ENCODE measurements at regions not wholly inside any gene's neighbourhood (a gene's known extent, or its start where the extent isn't known, plus 50 kb on each side); places are given as distances from the start of the nearest gene placed in this dataset.

GRCh38 chr2:3041246-3041645 is 336.4 kb downstream of the EIPR1 start (continued):
- no peak for TF ChIP-seq SRF (IDR thresholded peaks at IDR 0.05; ENCODE audit: low read depth)
- TF ChIP-seq FOSL1 (IDR thresholded peaks at IDR 0.05; ENCODE audit: low read depth), result no peak
- TF ChIP-seq EZH2phosphoT487 (IDR thresholded peaks at IDR 0.05; ENCODE audit: borderline replicate concordance), result no peak
- TF ChIP-seq ZFX (IDR thresholded peaks at IDR 0.05), result no peak
- TF ChIP-seq ATF3 (IDR thresholded peaks at IDR 0.05), result no peak

GRCh38 chr2:3040496-3041140 is 337.0 kb downstream of the EIPR1 start:
- no peak overlapping the region for H3K4me3 ChIP-seq (replicated peaks in 1 of 2; ENCODE audit: low read depth in 1 of 2, low read length in 2 of 2)
- H3K36me3 ChIP-seq (ENCODE audit: control insufficient read depth in 1 of 2, insufficient read depth in 2 of 2, low read length in 2 of 2), result no peaks in the 10 kb centered on the region
- BruUV-seq (replicated peaks), result no TSS peak
- H2AFZ ChIP-seq (ENCODE audit: low read depth, low read length, poor library complexity, severe bottlenecking), result no peak overlapping the region
- no peak overlapping the region for H3K9ac ChIP-seq (ENCODE audit: low read length)
- no peak for DNase-seq (ENCODE audit: low read depth, low spot score)
- H3K9me3 ChIP-seq (ENCODE audit: control insufficient read depth in 1 of 2, insufficient read depth in 1 of 2, low read depth in 1 of 2, low read length in 2 of 2), result no peaks in the 10 kb centered on the region; a peak in 1 of 4 replicates
- H3K27me3 ChIP-seq (ENCODE audit: insufficient read depth, low read length), result no peaks in the 10 kb centered on the region
- CTCF ChIA-PET, result no interaction called here
- H3K4me1 ChIP-seq (ENCODE audit: control insufficient read depth in 1 of 2, insufficient read depth in 2 of 2, low read length in 2 of 2), result no peaks in the 10 kb centered on the region
- ATAC-seq, result no peak
- H4K20me1 ChIP-seq (ENCODE audit: insufficient read depth), result no peaks in the 10 kb centered on the region
- TF ChIP-seq CBX3 (IDR thresholded peaks at IDR 0.05; ENCODE audit: low read depth) (no peak), EGR1 (IDR thresholded peaks at IDR 0.05; ENCODE audit: low read depth) (no peak), ZNF274 (IDR thresholded peaks at IDR 0.05; ENCODE audit: low read depth, low read length) (no peak), YY1 (IDR thresholded peaks at IDR 0.05; ENCODE audit: extremely low read depth, insufficient replicate concordance, low read depth, low read length) (no peak), SIN3A (IDR thresholded peaks at IDR 0.05; ENCODE audit: low read depth) (no peak), POLR2A (IDR thresholded peaks at IDR 0.05; ENCODE audit: borderline replicate concordance, extremely low read depth, insufficient read depth, insufficient read length) (no peak), MAX (IDR thresholded peaks at IDR 0.05) (no peak), POLR2AphosphoS5 (IDR thresholded peaks at IDR 0.05; ENCODE audit: low read depth, low read length) (no peak), EZH2 (IDR thresholded peaks at IDR 0.05) (no peak), SP1 (IDR thresholded peaks at IDR 0.05; ENCODE audit: low read depth) (no peak), TCF7L2 (IDR thresholded peaks at IDR 0.05; ENCODE audit: borderline replicate concordance, extremely low read depth, insufficient read depth, insufficient read length) (no peak), SRF (IDR thresholded peaks at IDR 0.05; ENCODE audit: low read depth) (no peak), CEBPB (IDR thresholded peaks at IDR 0.05; ENCODE audit: low read depth) (no peak), JUND (IDR thresholded peaks at IDR 0.05) (no peak), RAD21 (IDR thresholded peaks at IDR 0.05; ENCODE audit: low read depth) (no peak)
- H3K4me2 ChIP-seq (ENCODE audit: low read length), result no peak overlapping the region
- no peak overlapping the region for H3K27ac ChIP-seq (ENCODE audit: low read depth, low read length)
- H3K79me2 ChIP-seq (ENCODE audit: insufficient read depth, low read length), result no peaks in the 10 kb centered on the region
- POLR2A ChIA-PET, result no interaction called here
- no peaks in the 10 kb centered on the region for H3K9me2 ChIP-seq (ENCODE audit: insufficient read depth)
- RAD21 ChIA-PET (ENCODE audit: low non-redundant PET in 1 of 2, low total read pairs in 2 of 2, uncharacterized antibody in 2 of 2, unreplicated experiment in 2 of 2), result no interaction called here
- intact Hi-C loops (cut with micrococcal nuclease), result no loop called here

Measured in HCT116 (cell line).